Activated CD8-positive, alpha-beta T cell treated with anti-CD3 and anti-CD28 coated beads for 36 hours (primary cell): ENCODE measurements at regions not wholly inside any gene's neighbourhood (a gene's known extent, or its start where the extent isn't known, plus 50 kb on each side); places are given as distances from the start of the nearest gene placed in this dataset.

Experiments
- ATAC-seq: fragments of 200-7000 bp; cut with Tn5 transposase; one replicate; pipeline ENCODE4 v1.10.0; 2021; ENCODE audit warnings: mild to moderate bottlenecking, moderate library complexity
- CTCF ChIA-PET: fragments of 350-600 bp; sonication (Branson Sonifier 250); formaldehyde crosslinking; loops from one replicate; lab custom pipeline; 2021; ENCODE audit warnings: antibody characterized with exemption; lab: Charles Lee
- POLR2A ChIA-PET: fragments of 350-600 bp; sonication (Branson Sonifier 250); formaldehyde crosslinking; loops from one replicate; lab custom pipeline; 2021; ENCODE audit warnings: antibody characterized with exemption; lab: Charles Lee
- DNase-seq: peaks from one replicate; pipeline ENCODE4 v3.0.0-alpha.2; 2020
- H3K27ac Mint-ChIP-seq: one replicate; pipeline ENCODE4 v1.8.0; 2021; ENCODE audit warnings: mild to moderate bottlenecking, mixed read lengths
- H3K27me3 Mint-ChIP-seq: one replicate; pipeline ENCODE4 v1.8.0; 2021; ENCODE audit warnings: mixed read lengths
- H3K36me3 Mint-ChIP-seq: one replicate; pipeline ENCODE4 v1.8.0; 2021; ENCODE audit warnings: low read depth, mixed read lengths
- H3K4me1 Mint-ChIP-seq: one replicate; pipeline ENCODE4 v1.8.0; 2021; ENCODE audit warnings: low read depth, mixed read lengths
- H3K4me3 Mint-ChIP-seq: one replicate; pipeline ENCODE4 v1.8.0; 2021; ENCODE audit warnings: mild to moderate bottlenecking, moderate library complexity, mixed read lengths
- H3K9me3 Mint-ChIP-seq: one replicate; pipeline ENCODE4 v1.8.0; 2021; ENCODE audit warnings: mixed read lengths
- intact Hi-C: fragments of 100-400 bp; cut with micrococcal nuclease; formaldehyde crosslinking; loops from one replicate; pipeline ENCODE4 v1.10.0; 2022
- TF ChIP-seq, protein P1 (sequence below): fragments of 200-600 bp; IDR thresholded peaks from one replicate; pipeline ENCODE4 v1.8.0; 2022; ENCODE audit warnings: antibody characterized with exemption, mild to moderate bottlenecking

DNA sequence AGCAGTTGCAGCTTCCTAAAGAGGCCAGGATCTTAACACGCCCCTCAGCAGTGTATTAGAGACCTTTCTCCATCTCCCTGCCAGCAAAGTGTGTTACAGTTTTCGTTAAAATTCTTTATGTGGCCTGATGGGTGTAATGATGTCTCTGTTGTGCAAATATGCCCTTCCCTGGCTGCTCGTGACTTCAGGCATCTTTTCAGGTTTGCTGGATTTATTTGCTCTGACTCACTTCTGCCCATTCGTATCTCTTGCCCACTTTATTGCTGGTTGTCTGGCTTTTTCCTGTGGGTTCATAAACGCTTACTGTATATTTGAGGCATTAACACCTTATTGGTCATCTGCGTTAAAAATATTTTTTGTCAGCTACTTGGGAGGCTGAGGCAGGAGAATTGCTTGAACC, 134.5 kb downstream of the ASB1 start:
- intact Hi-C loops: no loop called here
- Mint-ChIP-seq H3K27me3 (no peaks in the 10 kb centered on the region), H3K36me3 (no peaks in the 10 kb centered on the region), H3K4me1 (no peaks in the 10 kb centered on the region), H3K4me3 (no peak overlapping the region), H3K9me3 (no peaks in the 10 kb centered on the region), H3K27ac (no peak overlapping the region)
- ChIA-PET POLR2A (no interaction called here), CTCF (interaction anchor here (1.5 kb wide), 1 partner anchor 13 kb away, joined by 6 read pairs; no protein-coding TSS in a partner anchor)
- TF ChIP-seq, protein P1, sequence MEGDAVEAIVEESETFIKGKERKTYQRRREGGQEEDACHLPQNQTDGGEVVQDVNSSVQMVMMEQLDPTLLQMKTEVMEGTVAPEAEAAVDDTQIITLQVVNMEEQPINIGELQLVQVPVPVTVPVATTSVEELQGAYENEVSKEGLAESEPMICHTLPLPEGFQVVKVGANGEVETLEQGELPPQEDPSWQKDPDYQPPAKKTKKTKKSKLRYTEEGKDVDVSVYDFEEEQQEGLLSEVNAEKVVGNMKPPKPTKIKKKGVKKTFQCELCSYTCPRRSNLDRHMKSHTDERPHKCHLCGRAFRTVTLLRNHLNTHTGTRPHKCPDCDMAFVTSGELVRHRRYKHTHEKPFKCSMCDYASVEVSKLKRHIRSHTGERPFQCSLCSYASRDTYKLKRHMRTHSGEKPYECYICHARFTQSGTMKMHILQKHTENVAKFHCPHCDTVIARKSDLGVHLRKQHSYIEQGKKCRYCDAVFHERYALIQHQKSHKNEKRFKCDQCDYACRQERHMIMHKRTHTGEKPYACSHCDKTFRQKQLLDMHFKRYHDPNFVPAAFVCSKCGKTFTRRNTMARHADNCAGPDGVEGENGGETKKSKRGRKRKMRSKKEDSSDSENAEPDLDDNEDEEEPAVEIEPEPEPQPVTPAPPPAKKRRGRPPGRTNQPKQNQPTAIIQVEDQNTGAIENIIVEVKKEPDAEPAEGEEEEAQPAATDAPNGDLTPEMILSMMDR: no peak
- no peak for DNase-seq
- no peak for ATAC-seq

DNA sequence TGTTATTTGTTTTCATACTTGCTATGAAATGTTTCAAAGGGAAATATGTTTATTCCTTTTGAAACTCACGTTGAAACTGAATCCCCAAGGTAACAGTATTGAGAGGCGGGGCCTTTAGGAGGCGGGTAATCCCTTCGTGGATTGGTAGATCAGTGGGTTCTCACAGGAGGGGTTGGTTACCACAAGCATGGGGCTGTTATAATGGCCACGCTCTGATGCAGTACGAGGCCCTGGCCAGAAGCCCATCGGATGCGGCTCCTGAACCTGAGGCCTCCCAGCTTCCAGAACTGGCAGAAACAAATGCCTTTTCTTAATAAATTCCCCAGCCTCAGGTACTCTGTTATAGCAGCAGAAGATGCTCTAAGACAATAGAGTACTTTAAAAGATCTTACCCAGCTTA, 135.7 kb downstream of the ASB1 start:
- H3K27me3 Mint-ChIP-seq: no peaks in the 10 kb centered on the region
- no peak overlapping the region for H3K4me3 Mint-ChIP-seq
- no peaks in the 10 kb centered on the region for H3K36me3 Mint-ChIP-seq
- TF ChIP-seq, protein P1: no peak
- no peaks in the 10 kb centered on the region for H3K4me1 Mint-ChIP-seq
- DNase-seq (no peak), ATAC-seq (no peak)
- no peaks in the 10 kb centered on the region for H3K9me3 Mint-ChIP-seq
- ChIA-PET POLR2A (no interaction called here), CTCF (no interaction called here)
- intact Hi-C loops: no loop called here
- no peak overlapping the region for H3K27ac Mint-ChIP-seq

DNA sequence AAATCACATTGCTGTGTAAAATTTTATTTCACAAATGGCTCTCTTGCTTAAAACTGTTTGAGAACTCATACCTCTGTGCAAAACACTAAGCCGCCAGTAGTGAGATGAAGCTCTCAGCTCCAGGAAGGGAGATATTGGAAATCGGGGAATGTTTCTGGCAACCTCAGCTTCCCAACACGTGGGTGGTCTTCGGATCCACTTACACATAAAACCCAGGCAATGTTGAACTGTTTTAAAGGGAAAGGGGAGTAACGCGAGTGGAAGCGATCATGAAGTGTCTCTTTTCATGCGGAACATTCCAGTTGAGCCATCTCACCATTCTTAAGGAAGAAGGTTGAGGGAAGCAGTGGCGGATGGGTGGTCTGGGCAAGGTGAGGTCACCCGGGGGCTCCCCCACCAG, 136.8 kb downstream of the ASB1 start:
- Mint-ChIP-seq H3K4me1 (no peaks in the 10 kb centered on the region), H3K9me3 (no peaks in the 10 kb centered on the region), H3K36me3 (no peaks in the 10 kb centered on the region), H3K27ac (no peak overlapping the region), H3K27me3 (no peaks in the 10 kb centered on the region), H3K4me3 (no peak overlapping the region)
- ChIA-PET POLR2A (no interaction called here), CTCF (interaction anchor here (1.0 kb wide), 1 partner anchor 10 kb away, joined by 3 read pairs; no protein-coding TSS in a partner anchor)
- intact Hi-C loops: no loop called here
- DNase-seq: no peak
- TF ChIP-seq, protein P1: no peak
- ATAC-seq: no peak

DNA sequence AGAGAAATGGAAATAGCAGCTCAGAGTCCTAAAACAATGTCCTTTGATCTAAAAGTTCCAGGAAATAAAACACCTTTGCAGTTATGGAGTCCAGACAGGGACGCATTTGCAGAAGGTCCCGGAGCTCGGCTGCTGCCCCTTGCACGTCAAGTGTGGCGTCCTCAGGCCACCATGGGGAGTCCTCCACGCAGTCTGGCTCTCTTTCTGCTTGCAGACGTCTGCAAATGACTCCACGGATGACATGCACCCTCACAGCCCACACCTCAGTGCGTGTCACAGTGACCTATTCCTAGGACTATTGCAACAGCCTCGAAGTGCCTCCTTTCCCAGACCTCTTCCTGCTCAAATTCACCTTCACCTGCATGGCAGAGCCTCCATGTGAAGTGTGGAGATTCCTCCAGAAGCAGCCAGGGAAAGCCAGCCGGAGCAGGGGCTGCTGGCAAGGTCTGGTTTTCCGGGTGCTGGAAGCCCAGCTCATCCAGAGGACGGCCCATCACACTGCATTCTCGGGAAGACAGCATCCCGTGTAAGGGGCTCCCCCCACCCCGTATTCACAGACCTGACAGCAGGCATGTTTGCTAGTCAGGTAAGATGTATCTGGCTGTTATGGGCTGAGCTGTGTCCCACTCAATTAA, 137.7 kb downstream of the ASB1 start:
- ATAC-seq: no peak
- no peaks in the 10 kb centered on the region for H3K9me3 Mint-ChIP-seq
- intact Hi-C loops: no loop called here
- H3K36me3 Mint-ChIP-seq: no peaks in the 10 kb centered on the region
- H3K4me1 Mint-ChIP-seq: no peaks in the 10 kb centered on the region
- ChIA-PET POLR2A (interaction anchor here (0.6 kb wide), 1 partner anchor 56 kb away, joined by 3 read pairs; no protein-coding TSS in a partner anchor), CTCF (interaction anchor here (1.0 kb wide), 1 partner anchor 9 kb away, joined by 3 read pairs; no protein-coding TSS in a partner anchor)
- no peak for DNase-seq
- no peak overlapping the region for H3K4me3 Mint-ChIP-seq
- TF ChIP-seq, protein P1: no peak
- H3K27me3 Mint-ChIP-seq: no peaks in the 10 kb centered on the region
- H3K27ac Mint-ChIP-seq: no peak overlapping the region

DNA sequence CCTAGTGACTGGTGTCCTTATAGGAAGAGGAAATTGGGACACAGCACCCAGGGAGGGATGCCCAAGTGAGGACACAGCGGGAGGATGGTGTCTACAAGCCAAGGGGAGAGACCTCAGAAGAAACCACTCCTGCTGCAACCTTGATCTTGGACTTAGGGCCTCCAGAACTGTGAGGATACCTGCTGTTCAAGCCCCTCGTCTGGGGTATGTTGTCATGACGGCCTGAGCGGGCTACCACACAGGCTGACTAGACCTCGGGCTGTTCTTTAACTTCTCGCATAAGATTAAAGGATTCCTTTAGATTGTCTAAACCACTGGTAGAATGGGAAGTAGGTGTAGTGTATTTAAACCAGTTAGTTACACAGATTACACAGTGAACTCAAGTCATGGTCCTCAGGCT, 138.3 kb downstream of the ASB1 start:
- ChIA-PET POLR2A (interaction anchor here (0.6 kb wide), 1 partner anchor 56 kb away, joined by 3 read pairs; no protein-coding TSS in a partner anchor), CTCF (no interaction called here)
- Mint-ChIP-seq H3K36me3 (no peaks in the 10 kb centered on the region), H3K27me3 (no peaks in the 10 kb centered on the region), H3K4me1 (no peaks in the 10 kb centered on the region), H3K4me3 (no peak overlapping the region), H3K9me3 (no peaks in the 10 kb centered on the region), H3K27ac (no peak overlapping the region)
- no peak for DNase-seq
- no peak for ATAC-seq
- intact Hi-C loops: no loop called here
- TF ChIP-seq, protein P1: no peak
